NCI-H526 treated with DMSO at 0.1 percent for 48 hours (cell line): ENCODE measurements at regions not wholly inside any gene's neighbourhood (a gene's known extent, or its start where the extent isn't known, plus 50 kb on each side); places are given as distances from the start of the nearest gene placed in this dataset.

Source experiments
- DNase-seq: peaks from one replicate; lab custom pipeline; 2025; lab: John Stamatoyannopoulos, UW

DNA sequence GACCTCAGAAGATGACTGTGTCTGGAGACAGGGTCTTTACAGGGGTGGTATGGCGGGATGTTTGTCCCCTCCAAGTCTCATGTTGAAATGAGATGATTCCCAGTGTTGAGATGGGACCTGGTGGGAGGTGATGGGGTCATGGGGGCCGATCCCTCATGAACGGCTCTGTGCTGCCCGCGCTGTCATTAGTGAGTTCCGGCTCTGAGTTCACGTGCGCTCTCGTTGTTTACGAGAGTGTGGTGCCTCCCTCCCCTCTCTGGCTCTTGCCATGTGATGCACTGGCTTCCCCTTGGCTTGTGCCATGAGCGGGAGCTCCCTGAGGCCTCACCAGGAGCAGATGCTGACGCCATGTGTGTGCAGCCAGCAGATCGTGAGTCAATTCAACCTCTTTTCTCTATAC, 830.8 kb downstream of the TBC1D22A start:
- DNase-seq, result no peak

DNA sequence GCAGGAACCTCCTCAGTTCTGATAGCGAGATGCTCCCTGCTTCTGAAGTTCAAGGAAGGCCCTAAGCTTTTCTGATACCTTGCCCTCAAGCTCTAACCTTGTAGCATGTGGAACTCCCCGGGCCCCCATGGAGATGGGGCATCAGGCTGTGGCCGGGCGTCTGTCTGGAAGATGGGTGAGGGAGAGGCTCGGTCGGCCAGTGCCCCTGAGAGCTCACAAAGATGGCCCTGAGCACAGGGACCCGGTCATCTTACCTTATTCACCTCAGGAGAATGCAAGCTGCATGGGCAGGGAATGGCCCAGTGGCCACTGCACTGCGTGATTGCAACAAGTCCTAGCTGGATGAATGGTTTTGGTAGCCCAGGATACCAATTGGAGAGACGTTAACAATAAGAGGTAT, 830.3 kb downstream of the TBC1D22A start:
- no peak for DNase-seq

DNA sequence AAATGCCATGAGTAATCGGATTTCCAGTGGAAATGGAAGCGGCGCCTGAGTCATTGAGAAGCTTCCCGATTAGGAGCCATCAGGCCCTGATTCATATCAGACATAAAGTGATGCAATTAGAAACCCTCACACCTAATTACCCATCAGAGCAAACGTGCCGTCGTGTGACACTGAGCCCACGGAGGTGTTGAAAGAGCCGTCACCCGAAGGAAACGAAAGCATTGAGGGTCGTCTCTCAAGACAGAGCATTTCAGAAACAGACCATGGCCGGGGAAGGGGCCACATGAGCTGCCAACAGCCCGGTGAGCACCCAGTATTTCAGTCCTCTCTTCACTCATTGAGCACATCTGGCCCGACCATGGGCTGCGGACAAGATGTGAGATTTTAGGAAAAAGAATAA, 829.3 kb downstream of the TBC1D22A start:
- no peak for DNase-seq

DNA sequence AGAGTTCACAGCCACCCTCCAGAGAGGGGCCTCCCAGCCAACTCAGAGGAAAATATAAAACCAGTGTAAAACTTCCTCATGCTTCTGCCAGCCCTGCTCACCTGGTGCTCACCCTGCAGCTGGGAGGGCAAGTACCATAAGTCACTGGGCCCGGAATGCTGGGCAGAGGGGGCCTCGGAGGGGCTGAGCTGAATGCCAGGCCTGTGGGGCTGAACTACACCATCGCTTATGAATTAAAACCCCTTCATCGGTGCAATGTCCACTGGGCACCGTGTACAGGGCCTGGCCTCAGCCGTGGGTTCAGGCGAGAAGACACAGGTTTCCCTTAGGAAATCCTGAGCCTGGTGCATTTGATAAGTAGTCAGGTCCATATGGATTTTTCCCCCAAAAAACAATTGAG, 828.6 kb downstream of the TBC1D22A start:
- no peak for DNase-seq

DNA sequence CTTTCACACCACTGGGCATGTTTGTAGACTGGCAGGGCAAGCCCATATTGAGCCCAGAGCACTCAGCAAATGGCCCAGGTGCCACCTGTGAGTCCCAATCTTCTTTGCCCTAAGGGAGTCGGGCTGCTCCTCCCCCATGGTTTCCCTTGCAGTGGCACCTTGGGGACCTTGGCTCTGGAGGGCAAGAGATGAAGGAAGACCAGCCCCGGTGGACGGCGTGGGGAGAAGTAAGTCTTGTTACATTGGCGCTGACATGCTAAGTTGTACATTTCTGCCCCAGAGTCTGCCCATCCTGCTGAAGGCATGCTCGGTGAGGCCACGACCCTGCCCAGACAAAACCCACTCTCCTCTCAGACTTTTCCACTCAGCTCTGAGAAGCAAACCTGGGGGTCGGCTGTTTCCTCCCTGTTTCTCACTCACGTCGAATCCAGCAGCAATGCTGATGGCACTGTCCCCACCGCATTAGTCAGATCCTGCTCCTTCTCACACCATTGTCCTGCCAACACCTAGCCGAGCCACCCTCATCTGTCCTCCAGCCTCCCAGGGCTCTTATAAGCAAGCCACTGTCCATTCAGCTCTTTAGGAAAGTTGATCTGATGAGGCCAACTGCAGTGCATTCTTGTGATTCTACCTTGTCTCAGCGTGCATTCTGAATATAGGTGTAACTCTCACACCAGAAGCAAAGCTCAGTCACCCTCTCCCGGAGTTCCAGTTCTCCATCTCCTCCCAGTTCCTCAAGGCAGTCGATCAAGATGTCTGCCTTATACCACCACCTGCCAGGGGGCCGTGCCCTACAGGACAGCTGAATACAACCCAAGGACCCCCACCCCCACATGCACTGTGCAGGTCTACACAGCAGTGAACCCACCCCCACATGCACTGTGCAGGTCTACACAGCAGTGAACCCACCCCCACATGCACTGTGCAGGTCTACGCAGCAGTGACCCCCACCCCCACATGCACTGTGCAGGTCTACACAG, 827.1 kb downstream of the TBC1D22A start:
- no peak for DNase-seq

DNA sequence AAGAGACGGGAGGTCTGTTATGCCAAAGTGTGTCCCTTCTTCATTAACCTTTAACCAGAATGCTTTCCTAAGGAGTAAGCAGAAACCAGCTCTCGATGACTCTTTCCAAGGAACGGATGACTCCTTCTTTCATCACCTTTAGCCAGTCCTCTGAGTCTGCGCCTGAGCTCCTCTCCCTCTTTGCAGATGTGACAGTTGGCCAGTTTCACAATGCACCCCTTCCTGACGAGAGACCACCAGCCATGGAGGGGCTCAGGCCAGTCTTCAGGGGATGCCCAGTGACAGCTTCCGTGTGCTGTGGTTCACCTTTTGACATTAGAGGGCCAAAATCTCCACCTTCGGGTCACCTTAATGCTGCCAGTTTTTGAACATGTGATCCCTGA, 826.1 kb downstream of the TBC1D22A start:
- DNase-seq, result no peak

DNA sequence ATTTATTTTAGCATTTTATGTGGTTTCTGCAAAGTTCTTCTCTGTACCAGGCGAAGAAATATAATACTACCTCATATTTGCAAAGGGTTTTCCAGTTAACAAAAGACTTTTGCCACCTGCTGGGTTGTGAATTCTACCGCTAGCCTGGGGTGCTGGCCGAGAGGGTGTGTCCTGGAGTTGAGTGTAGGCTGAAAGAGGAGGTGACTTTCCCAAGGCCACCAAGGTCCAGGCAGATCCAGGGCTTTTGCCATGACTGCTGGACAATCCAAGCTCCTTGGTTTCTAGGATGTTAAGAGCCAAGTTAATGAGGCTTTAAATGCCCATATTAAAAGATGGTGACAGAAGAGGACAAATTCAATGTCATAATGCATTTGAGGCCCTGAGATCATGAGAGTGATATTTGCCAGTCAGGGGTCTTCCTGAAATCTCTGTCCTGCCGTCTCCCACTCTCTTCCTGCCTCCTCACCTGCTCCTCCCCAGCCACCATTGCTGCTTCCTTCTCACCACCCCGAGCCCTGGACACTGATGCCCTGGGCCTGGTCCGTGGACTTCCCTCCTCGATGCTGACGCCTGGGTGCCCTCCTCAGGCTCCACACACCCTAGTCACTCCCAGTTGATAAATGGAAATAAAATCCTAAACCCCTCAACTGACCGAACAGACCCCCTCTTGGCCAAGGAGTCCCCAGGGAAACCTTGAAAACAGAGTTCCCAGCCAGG, 825.6 kb downstream of the TBC1D22A start:
- DNase-seq, result no peak

DNA sequence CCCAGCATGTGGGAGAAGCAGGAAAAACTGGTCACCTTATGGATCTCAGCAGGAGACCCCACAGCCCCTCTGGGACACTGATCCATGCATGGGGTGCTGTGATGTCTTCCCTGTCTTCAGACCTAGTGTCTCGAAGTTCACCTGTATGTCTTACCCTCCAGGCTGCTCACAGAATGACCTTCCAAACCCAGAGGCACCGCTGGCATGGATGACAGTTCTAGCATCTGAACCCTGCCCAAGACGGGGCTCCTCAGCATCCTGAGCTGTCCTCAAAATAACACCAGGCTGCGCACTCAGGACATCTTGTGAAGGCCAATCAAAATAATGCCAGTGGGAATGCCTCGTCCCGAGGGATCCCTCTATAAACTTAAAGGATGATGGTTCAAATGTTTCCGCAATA, 824.9 kb downstream of the TBC1D22A start:
- no peak for DNase-seq

DNA sequence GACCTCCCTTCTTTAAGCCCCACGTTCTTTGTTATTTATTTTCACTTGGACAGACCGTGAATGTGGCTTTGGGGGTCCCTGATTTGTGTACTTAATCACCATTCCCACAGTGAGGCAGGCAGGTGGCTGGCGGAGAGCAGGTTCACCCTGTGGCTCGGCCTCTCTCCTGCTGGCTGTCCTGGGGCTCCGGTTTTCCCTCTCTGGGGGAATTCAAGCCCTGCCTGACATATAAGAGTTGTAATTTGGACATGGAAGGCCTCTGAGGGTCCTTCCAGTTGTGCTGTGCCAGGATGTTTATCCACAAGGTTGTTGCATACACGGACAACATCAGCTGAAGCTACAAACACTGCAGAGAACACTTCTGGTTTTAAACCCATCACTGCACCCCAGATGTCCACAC, 824.5 kb downstream of the TBC1D22A start:
- no peak for DNase-seq

DNA sequence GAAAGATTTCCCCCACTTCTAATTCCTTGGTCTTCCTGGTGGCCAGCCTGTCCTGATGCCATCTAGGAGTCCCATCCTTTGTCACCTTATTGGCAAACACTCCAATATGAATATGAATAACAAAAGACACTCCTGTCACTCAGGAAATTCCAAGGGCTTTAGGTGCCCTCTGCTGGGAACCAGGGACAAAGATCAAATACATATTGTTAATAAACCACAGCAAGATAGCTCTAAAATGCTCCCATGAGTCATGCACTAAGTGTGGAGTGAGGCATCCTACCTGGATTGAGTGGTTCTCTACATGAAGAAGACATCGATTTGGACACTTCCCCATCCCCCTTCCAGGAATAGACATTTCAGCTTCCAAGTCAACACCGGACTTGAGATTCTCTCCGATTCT, 823.6 kb downstream of the TBC1D22A start:
- DNase-seq, result no peak

DNA sequence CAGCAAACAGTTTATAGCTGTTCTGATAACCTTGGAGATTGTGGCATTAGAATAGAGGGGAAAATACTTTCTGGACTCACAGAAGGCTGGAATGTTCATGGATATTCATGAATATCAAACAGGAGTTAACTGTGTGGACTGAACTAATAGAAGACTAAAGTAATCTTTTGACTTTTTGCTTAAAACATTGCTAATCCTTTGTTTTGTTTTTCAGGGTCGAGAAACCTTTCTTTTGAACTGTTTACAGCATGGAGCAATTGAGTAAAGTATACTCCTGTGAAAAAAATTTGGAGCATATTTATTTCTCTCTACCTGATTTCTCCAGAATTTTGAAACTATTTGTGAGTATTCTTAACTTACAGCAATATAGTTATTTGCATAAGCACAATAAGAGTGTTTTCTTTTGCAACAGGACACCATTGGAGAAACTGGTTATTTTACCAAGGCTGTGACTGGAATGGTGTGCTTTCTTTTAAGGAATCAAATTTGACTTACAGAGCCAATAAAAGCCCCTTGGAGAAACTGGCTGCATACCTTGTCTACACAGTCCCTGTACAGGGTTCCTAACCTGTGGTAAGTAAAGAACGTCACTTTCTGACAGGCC, 821.6 kb downstream of the TBC1D22A start:
- no peak for DNase-seq

DNA sequence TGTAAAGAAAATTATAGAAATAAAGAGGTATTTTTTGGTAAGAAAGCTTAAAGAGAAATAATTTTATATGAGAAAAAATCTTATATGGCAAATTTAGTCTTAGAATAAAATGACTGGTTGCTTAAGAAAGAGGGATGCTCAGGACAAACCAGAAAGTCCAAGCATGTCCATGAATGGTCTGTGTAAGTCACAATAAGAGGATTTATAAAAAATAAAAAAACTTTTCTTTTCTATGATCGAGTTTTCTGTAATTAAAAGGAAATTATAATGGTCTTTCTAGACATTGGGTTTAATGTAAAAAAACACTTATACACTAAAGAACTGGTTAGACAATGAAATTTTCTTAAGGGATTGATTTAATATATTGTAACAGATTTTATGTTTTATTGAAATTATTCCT, 819.6 kb downstream of the TBC1D22A start:
- no peak for DNase-seq

DNA sequence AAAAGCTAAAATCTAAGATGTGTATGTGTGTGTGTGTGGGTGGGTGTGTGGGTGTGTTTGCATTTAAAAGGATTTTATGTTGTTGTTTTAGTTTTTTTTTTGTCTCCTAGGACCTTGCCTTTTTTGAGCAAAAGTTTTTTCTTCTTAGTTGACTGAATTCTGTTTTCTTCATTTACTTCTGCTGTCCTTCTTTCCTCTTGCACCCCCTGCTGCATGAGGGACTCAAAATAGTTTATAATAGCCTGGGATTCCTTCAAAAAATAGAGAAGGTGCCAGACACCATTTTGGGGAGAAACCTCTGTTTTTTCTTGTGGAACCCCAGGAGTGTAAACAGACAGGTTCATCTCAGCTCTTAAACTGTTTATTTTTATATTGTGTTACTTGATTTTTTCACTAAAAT, 817.7 kb downstream of the TBC1D22A start:
- no peak for DNase-seq

DNA sequence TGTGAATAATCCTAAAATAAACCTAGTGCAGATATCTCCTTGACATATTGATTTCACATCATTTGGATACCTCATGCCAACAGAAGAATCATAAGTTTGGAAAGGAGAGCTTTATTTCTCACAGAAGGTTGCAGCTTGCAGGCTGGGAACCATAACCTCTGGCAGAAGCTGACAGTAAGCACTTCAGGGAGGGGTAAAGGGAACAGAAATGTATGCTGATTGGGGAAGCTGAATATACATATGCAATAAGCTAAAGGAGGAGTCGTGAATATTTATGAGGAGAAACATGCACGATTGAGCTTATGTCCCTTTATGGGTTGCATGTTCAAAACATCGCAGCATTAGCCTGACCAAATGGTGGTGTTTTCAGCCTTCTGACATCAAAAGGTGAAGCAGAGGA, 814.5 kb downstream of the TBC1D22A start:
- DNase-seq, result no peak

DNA sequence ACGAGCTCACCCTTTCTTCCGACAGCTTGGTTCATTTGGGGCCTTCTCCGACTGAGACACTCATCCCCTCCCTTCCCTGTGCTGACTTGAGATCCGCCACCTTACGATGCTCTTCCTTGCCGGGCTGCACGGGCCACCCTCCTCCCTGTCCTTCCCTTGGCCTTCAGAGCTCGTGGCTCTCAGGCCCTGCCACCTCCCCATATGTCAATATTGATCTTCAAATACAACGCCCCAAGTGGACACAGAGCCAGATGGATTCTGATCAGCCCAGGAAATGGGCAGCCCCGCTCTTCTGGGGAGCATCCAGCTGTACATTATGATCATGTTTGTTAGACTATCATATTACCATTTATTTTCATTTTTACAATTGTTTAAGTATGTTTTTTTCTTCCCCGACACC, 812.8 kb downstream of the TBC1D22A start:
- DNase-seq, result no peak

DNA sequence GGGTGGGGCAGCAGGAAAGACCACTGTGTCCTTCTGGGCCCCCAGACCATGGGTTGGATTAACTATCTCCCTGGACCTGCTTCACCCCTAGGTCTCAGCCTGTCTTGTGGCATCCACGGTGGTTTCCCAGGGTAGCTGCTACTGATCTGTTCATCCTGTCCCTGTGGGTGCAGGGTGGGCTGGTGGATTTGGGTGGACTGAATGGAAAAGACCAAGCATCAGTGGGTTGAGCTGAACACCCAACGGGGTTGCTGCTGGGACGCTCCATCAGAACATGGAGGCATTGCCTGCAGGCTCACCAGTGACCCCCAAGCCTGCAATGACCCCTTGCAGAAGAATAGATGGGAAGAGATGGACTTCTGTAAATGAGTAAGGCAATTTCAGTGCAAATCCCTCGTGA, 812.1 kb downstream of the TBC1D22A start:
- DNase-seq, result no peak

DNA sequence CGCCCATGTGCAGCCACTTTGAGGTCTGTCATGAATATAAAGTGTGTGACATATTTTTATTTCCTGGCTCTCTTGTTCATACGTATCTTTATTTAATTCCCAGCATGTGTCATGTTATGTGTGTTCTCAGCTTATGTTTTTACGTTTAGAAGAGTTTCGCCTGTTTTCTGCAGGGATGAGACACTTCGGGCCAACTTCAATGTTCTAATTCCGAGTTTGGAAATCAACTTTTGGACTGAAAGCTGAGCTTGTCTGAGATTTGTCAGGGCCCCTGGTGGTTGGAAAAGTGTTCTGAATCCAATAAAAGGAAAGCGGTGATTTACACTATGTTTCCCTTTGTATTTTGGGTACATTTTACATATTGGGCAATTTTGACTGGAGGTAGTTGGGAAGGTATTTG, 810.7 kb downstream of the TBC1D22A start:
- DNase-seq, result no peak

DNA sequence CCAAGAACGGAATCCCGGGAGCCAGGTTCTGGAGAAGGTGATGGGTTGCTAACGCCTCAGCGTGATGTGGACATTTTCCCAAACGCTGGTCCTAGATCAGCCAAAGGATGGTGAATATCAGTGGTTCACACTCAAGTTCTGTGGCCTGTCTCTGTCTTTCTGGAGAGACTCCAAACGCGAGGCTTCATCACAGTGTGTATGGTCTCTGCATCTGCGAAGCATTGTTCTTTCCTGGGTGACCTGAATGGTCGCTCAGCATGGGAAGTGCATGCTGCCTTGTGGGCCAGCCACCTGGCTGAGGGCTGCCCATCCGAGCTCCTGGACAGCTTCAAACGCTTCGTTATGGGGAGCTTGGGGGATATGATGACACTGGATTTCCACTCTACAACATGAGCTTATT, 810.0 kb downstream of the TBC1D22A start:
- DNase-seq, result no peak

DNA sequence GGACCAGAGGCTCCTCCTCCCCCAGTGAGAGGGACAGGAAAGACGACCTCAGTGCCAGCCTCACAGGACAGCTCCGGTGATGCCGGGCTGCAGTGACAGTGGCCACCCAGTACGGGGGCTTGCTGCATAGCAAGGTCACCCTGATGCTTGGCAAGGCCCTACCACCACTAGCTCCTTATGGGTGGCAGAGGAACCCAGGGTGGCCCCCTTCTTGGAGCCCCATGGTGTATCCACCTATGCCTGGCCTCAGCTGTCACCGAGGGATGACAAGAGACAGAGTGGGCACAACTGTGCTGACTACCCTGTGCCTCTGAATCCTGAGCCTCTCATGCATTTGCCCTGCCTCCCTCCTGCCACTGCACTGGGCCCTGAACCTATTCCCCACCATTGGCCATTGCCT, 809.2 kb downstream of the TBC1D22A start:
- no peak for DNase-seq

DNA sequence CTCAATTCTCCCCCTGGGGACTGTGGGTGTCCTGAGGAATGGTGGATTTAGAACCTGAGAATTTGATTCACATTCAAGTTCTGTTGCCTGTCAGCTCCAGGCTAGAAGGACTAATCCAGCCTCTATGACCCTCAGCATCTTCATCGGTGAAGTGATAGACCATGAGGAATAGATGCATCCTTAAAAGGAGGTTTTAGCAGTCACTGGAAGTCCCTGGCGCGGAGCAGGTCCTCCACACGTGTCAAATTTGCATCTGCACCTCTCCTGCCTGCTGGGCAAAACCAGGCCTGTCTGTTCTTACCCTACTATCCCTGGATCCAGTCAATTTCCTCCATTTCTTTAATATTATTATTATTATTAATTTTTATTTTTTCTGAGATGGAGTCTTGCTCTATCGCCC, 808.4 kb downstream of the TBC1D22A start:
- DNase-seq, result no peak

DNA sequence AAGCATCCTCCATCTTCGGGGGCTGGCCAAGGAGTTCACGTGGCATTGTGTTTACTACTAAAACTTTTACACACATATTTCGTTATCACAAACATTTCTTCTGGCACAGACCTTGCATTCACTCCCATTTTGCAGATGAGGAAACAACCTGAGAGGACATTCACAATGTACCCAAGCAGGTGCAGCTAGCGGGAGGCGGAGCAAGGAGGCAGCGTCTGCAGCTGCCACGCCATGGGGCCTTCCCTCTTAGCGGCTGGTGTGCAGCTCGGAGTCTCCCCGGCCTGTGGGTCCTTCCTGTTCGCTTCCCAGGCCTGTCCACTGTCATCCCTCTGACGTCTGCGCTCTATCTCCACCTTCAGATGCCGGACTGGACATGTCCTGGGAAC, 807.8 kb downstream of the TBC1D22A start:
- DNase-seq, result no peak

DNA sequence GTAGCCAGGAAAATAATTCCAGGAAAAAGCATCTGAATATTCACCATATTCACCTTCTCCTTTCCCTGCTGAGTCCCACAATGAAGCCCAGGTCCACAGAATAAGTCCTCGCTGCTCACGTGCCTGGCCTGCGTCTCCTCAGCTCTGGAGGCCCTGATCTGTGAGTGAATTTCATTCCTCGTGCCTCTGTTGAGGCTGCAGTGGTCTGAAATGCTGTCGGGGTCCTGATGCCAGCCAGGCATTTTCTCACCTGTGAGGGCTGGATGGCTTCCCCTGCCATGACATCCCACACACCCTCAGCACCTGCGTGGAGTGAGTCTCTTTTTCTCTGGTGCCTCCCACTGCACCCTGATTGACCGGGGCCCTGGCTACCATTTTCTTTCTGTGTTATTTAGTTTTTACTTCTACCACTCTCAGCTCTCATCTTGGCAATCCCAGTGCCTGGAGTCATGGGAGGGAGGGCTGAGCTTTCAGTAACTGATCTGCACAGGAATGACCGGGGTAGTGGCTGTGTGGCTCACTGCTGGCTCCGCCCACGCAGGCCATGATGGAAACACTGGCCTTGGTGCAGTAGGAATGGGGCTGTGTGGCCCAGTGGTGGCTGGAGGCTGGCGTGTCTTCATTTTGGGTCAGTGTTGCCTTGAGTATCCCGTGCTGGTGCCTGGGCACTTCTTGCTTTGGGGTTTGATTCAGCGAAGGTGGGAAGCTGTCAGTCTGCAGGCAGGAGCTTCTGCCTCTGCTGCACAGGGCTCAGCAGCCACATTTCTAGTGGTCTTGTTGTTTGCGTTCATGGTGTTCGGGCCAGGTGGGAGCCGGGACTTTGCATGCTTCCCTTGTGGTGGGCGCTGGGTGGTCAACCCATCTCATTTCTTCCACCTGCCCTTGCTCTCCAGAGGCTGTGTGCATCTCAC, 807.2 kb downstream of the TBC1D22A start:
- DNase-seq, result no peak
